GM18873 (cell line): ENCODE measurements at regions not wholly inside any gene's neighbourhood (a gene's known extent, or its start where the extent isn't known, plus 50 kb on each side); places are given as distances from the start of the nearest gene placed in this dataset.
"Not testable (repeated sequence)": the region's sequence is repeated elsewhere in the genome, so short reads cannot be mapped to it uniquely, and the experiment has no call there.

Source experiments
- ATAC-seq: cut with Tn5 transposase; IDR thresholded peaks from one replicate; pipeline ENCODE4 v1.9.1; 2021; ENCODE audit warnings: mild to moderate bottlenecking, moderate library complexity, moderate number of reproducible peaks; ENCODE audit not compliant: unreplicated experiment, low FRiP score

DNA sequence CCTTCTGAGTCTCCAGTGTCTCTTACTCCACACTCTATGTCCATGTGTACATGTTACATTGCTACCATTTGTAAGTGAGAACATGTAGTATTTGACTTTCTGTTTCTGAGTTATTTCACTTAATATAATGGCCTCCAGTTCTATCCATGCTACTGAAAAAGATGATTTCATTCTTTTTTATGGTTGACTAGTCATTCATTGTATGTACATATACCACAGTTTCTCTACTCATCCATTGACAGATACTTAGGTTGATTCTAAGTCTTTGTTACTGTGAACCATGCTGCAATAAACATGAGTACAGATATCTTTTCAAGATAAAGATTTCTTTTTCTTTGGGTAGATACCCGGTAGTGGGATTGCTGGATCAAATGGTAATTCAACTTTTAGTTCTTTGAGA, 107.1 kb upstream of the CHD1 start:
- ATAC-seq, result no peak

GRCh38 chr5:99034336-99034735, 105.5 kb upstream of the CHD1 start:
- ATAC-seq, result no peak

DNA sequence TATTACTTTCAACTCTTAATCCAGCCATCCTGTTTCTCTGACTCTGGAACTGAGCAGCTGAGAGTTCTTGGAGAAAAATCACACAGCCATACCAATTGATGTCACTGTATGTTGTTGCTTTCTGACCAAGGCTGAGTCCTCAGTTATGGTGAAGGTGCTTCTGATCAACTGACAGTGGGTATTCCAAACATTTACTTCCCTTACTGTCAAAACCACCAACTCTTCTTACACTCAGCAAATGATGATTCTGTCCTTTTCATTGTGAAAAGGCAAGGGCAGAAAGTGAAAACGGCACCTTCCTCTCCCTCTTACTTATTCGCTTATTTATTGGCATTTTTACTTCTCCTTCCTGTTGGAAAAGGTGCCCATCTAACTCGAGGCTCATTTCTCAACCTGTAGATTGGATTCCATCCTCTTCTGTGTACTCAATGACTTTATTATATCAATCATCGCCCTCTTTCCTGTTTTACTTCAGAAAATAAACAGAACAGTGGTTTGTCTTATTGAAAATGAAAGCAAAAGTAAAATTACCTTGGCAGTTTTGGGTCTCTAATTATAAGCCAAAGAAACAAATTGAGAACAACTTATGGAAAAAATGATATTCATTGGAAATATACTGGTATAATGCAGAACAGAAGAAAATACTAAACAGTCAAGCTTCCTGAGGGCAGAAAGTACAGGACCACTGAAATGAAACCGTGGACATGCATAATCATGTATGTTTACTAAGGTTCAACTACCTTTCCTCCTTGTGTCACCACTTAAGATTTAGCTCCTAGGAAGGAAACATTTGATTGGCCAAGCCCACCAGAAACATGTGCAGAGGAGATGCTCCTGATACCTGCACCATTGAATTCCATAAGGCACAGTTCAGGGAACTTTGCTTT, 104.5 kb upstream of the CHD1 start:
- ATAC-seq, result no peak

DNA sequence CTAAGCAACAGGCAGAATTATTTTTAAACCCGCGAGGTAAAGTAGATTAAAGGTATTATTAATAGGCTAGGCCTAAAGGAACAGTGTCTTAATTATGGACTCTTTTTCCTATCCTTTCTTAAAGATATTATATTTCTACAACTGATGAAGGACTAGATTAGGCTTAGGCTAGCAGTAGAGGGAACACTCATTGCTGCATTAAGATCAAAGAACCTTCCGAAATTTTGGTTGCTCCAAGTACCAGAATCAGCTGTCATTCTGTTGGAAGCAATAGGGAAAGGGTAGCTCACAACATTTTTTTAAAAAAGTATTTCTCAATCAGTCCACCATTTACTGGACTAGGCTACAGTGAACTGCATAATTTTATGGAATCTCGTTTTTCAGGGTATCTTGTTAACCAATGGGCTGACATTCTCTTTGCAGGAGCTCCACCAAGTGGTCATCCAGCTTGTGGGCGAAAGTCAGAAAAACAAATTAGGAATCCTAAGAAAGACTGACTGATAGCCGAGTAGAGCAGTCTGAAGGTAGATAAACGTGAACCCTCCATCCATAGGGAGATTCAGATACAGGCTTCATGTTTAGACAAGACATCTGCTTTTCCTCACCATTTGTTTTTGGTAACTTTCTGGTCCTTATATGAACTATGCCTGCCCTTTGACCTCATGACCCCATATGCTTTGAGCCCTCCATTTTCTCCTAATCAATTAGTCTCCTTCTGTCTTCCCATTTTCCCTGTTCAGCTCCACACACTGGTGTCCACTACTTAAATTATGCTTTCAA, 103.6 kb upstream of the CHD1 start:
- peak; percentile 33 for ATAC-seq

GRCh38 chr5:99030906-99031440, 102.2 kb upstream of the CHD1 start:
- no peak for ATAC-seq

DNA sequence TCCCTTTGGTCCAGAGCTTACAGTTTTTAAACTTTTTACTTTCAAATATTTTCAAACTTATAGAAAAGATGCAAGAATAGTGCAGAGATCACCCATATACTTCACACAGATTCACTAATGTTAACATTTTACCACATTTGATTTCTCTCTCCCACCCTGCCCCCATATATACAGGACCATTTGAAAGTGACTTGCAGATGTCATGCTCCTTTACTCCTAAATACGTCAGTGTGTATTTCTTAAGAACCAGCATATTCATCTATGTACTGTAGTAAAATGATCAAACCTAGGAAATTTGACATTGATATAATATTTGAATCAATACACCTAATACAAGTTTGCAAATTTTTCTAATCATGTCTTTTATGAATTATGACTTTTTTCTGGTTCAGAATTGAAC, 100.4 kb upstream of the CHD1 start:
- no peak for ATAC-seq

GRCh38 chr5:99028170-99028569, 99.4 kb upstream of the CHD1 start:
- ATAC-seq, result not testable (repeated sequence)

DNA sequence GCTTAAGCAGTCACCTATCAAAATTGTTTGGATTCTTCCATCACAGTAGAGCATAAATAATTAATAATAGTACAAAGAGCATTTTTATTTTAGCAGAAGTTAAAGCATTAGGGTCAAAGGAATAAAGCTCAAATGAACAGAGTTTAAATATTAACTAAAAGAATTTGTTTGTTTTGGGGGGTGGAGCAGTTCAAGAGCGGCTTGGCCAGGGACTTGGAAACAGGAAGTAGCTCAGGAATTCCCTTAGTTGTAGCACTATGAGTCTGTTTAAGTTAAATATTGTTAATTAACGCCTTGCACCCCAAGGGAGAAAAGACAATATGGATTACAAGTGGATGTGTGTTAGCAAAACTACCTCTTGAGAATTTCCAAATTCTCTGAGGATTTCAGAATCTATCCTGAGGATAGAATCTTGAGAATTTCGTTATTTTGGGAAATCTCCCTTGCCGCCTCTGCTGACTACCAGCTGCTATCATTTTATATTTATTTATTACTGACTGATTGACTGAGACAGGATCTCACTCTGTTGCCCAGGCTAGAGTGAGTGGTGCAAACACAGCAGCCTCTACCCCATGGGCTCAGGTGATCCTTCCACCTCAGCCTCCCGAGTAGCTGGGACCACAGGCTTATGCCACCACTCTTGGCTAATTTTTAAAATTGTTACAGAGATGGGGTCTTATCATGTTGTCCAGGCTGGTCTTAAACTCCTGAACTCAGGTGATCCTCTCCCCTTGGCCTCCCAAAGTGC, 96.7 kb upstream of the CHD1 start:
- no peak for ATAC-seq

DNA sequence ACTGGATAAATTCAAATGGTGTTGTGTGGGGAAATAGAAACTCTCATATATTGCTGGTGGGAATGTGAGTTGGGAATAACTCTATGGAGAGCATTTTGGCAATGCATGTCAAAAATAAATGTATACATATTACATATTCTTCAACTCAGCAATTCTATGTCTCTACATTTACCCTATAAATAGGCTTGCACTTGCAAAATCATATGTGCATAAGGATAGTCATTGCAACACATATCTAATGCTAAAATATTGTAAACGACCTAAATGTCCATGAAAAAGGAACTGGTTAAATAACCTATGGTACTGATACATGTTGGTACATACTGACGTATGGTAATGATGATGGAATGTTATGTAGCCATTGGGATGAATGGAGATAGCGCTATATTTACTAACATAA, 94.5 kb upstream of the CHD1 start:
- no peak for ATAC-seq

- ATAC-seq, result no peak
Observed at GRCh38 chr5:99022250-99022649, 93.4 kb upstream of the CHD1 start.

DNA sequence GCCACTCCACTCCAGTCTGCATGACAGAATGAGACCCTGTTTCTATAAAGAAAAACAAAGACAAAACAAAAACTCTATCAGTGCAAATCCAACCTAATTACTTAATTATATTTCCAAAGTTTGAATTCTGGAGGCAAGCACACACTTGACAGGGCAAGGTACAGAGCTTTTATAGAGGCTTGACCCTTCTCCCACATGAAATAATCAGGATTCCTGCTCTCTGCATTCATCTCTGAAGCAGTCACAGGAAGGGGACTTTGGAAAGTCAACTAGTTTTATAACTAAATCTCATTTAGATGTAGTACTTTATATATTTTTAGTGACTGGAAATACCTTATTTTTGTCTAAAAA, 91.9 kb upstream of the CHD1 start:
- no peak for ATAC-seq

GRCh38 chr5:99019812-99020697, 91.2 kb upstream of the CHD1 start:
- ATAC-seq, result peak; percentile 66

DNA sequence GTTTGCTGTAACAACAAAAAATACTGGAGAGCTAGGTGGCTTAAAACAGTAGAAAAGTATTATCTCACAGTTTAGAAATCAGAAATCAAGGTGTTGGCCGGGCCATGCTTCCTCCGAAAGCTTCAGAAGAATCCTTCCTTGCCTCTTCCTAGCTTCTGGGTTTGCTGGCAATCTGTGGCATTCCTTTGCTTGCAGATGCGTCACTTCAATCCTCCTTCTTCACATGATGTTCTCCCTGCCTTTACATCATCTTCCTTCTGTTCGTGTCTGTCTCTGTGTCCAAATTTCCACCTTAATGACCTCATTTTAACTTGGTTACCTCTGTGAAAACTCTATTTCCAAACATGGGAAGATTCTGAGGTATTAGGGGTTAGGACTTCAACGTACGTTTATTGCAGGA, 90.4 kb upstream of the CHD1 start:
- no peak for ATAC-seq

- no peak for ATAC-seq
Observed at GRCh38 chr5:99010294-99010693, 81.5 kb upstream of the CHD1 start.

DNA sequence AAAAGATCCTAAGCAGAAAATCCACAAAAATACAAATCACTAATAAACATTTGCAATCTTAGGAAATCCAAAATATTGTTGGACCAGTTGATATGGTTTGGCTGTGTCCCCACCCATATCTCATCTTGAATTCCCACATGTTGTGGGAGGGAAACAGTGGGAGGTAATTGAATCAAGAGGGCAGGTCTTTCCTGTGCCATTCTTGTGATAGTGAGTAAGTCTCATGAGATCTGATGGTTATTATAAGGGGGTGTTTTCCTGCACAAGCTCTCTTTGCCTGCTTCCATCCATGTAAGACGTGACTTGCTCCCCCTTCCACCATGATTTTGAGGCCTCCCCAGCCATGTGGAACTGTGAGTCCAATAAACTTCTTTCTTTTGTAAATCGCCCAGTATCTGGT, 79.2 kb upstream of the CHD1 start:
- not testable (repeated sequence) for ATAC-seq

DNA sequence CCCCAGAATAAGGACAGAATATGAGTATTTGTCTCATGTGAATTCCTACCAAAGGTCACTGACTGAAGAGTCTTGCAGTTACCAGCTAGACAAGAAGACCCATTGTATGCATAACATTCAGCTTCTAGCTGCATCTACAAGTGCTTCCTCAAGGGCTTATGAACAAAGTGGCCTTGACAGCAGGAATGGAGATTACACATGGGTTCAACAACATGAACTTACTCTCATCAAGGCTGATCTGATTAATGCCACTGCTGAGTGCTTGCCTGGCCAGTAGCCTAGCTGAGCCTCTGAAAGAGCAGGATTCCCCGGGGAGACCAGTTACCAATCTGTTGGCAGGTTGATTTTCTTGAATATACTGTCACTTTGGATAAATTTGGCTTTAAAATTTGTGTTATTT, 76.7 kb upstream of the CHD1 start:
- ATAC-seq, result no peak

- ATAC-seq, result peak; percentile 100
Observed at GRCh38 chr5:99004960-99005359, 76.2 kb upstream of the CHD1 start.

DNA sequence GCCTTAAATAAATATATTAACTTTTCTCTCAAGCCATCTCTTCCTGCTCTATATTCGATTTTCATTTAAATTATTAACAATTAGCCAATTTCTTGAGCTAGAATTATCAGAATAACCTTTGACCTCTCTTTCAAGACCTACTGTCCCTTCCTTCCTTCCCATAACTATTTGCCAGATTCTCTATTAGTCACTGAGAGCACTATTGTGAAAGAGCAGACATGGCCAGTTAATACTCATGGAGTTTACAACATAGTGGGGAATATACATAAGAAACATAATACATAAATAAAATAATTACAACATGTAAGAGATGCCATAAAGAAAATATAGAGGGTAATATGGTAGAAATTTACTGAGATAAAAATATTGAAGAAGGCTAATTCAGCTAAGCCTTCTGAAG, 72.1 kb upstream of the CHD1 start:
- no peak for ATAC-seq

GRCh38 chr5:99000221-99000620, 71.4 kb upstream of the CHD1 start:
- no peak for ATAC-seq

DNA sequence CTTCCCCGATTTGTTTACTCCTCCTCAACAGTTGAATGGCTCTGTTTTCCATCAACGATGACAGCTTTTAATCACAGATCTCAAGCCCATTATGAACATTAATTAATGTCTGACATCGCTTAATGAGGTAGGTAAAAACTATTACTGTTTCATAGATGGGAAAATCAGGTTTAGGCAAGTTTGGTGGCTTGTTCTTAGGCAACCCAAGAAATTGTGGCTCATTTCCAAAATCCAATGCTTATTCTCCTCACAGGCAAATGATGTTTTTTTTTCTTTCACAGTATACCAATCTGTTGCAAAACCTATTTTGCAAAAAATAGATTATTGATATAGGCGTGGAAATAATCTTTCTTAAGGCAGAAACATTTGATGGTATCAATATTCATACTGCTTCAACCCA, 70.8 kb upstream of the CHD1 start:
- no peak for ATAC-seq
